HPDE6-E6E7 (cell line): ENCODE measurements at regions not wholly inside any gene's neighbourhood (a gene's known extent, or its start where the extent isn't known, plus 50 kb on each side); places are given as distances from the start of the nearest gene placed in this dataset.

Experiments
- DNase-seq: peaks from one replicate; pipeline ENCODE4 v3.0.0; 2011; ENCODE audit warnings: missing footprints; ENCODE audit errors: extremely low spot score

- no peak for DNase-seq
Observed at GRCh38 chr2:19722531-19722971, 179.2 kb downstream of the TTC32 start.

GRCh38 chr2:19720306-19720705, 181.5 kb downstream of the TTC32 start:
- DNase-seq: no peak

GRCh38 chr2:19719540-19719939, 182.2 kb downstream of the TTC32 start:
- no peak for DNase-seq

- DNase-seq: no peak
Observed at GRCh38 chr2:19717446-19717845, 184.3 kb downstream of the TTC32 start.

GRCh38 chr2:19714926-19715325, 186.9 kb downstream of the TTC32 start:
- DNase-seq: no peak

GRCh38 chr2:19712850-19713249, 188.9 kb downstream of the TTC32 start:
- no peak for DNase-seq

GRCh38 chr2:19711470-19712372, 190.1 kb downstream of the TTC32 start:
- DNase-seq: peak; percentile 66

- no peak for DNase-seq
Observed at GRCh38 chr2:19710230-19710629, 191.6 kb downstream of the TTC32 start.

GRCh38 chr2:19709553-19709952, 192.2 kb downstream of the TTC32 start:
- no peak for DNase-seq

- no peak for DNase-seq
Observed at GRCh38 chr2:19708776-19709175, 193.0 kb downstream of the TTC32 start.

GRCh38 chr2:19706332-19706731, 195.5 kb downstream of the TTC32 start:
- DNase-seq: no peak

- DNase-seq: no peak
Observed at GRCh38 chr2:19702267-19702666, 199.5 kb downstream of the TTC32 start.

- no peak for DNase-seq
Observed at GRCh38 chr2:19700861-19701585, 200.8 kb downstream of the TTC32 start.

GRCh38 chr2:19697131-19697530, 204.7 kb downstream of the TTC32 start:
- DNase-seq: no peak

- DNase-seq: no peak
Observed at GRCh38 chr2:19695706-19696105, 206.1 kb downstream of the TTC32 start.

GRCh38 chr2:19691892-19692291, 209.9 kb downstream of the TTC32 start:
- DNase-seq: no peak

- DNase-seq: no peak
Observed at GRCh38 chr2:19690429-19690828, 211.4 kb downstream of the TTC32 start.

- DNase-seq: no peak
Observed at GRCh38 chr2:19689646-19690168, 212.1 kb downstream of the TTC32 start.

GRCh38 chr2:19688059-19688458, 213.7 kb downstream of the TTC32 start:
- no peak for DNase-seq

- no peak for DNase-seq
Observed at GRCh38 chr2:19687017-19687659, 214.6 kb downstream of the TTC32 start.

- no peak for DNase-seq
Observed at GRCh38 chr2:19686439-19686838, 215.3 kb downstream of the TTC32 start.

GRCh38 chr2:19685731-19686130, 216.1 kb downstream of the TTC32 start:
- DNase-seq: no peak
